CD4-positive, alpha-beta T cell (primary cell): ENCODE measurements at regions not wholly inside any gene's neighbourhood (a gene's known extent, or its start where the extent isn't known, plus 50 kb on each side); places are given as distances from the start of the nearest gene placed in this dataset.

Source experiments
- ATAC-seq: fragments of 200-7000 bp; cut with Tn5 transposase; one replicate; pipeline ENCODE4 v1.10.0; 2022; ENCODE audit warnings: mild to moderate bottlenecking; ENCODE audit not compliant: poor library complexity
- CTCF ChIA-PET: fragments of 350-600 bp; sonication (Branson Sonifier 250); formaldehyde crosslinking; loops from one replicate; lab custom pipeline; 2021; ENCODE audit warnings: antibody characterized with exemption, inconsistent platforms; lab: Charles Lee
- POLR2A ChIA-PET: fragments of 350-600 bp; sonication (Branson Sonifier 250); formaldehyde crosslinking; loops from one replicate; lab custom pipeline; 2021; ENCODE audit warnings: antibody characterized with exemption, inconsistent platforms; lab: Charles Lee
- DNase-seq, 14 experiments: peaks; one replicate each; pipeline ENCODE4 v3.0.0-alpha.2; 2013 to 2020; ENCODE audit warnings: mixed read lengths in 2 of 14
- H3K27ac ChIP-seq, 2 donors: one replicate each; pipeline versions ENCODE4 v1.5.1 to v1.7.0; 2013; ENCODE audit warnings: low read length in 2 of 2, low read depth in 1 of 2, mild to moderate bottlenecking in 1 of 2
- H3K27me3 ChIP-seq, 2 experiments: 1 replicate in 1 of 2; 2 replicates in 1 of 2; pipeline versions ENCODE4 v1.6.1 to v1.7.0; 2013; ENCODE audit warnings: low read length in 2 of 2, control low read depth in 1 of 2, mild to moderate bottlenecking in 1 of 2, moderate library complexity in 1 of 2; ENCODE audit not compliant: insufficient read depth in 2 of 2, control insufficient read depth in 1 of 2
- H3K36me3 ChIP-seq: one replicate; pipeline ENCODE4 v1.6.1; 2013; ENCODE audit warnings: low read length, control low read depth; ENCODE audit not compliant: insufficient read depth
- H3K4me1 ChIP-seq: one replicate; pipeline ENCODE4 v1.6.1; 2013; ENCODE audit warnings: low read length, control low read depth; ENCODE audit not compliant: insufficient read depth
- H3K4me3 ChIP-seq: one replicate; pipeline ENCODE4 v1.5.1; 2013; ENCODE audit warnings: mild to moderate bottlenecking, low read length, moderate library complexity
- H3K9me3 ChIP-seq, 2 experiments: 1 replicate in 1 of 2; 2 replicates in 1 of 2; pipeline versions ENCODE4 v1.6.1 to v1.7.0; 2013; ENCODE audit warnings: low read length in 2 of 2, mild to moderate bottlenecking in 2 of 2, control low read depth in 1 of 2, moderate library complexity in 1 of 2; ENCODE audit not compliant: control insufficient read depth in 1 of 2, insufficient read depth in 1 of 2
- H3K27ac Mint-ChIP-seq: one replicate; pipeline ENCODE4 v1.8.0; 2020; ENCODE audit warnings: mixed read lengths
- H3K27me3 Mint-ChIP-seq: one replicate; pipeline ENCODE4 v1.8.0; 2021; ENCODE audit warnings: mixed read lengths
- H3K36me3 Mint-ChIP-seq: one replicate; pipeline ENCODE4 v1.8.0; 2021; ENCODE audit warnings: low read depth, mixed read lengths
- H3K4me1 Mint-ChIP-seq: one replicate; pipeline ENCODE4 v1.8.0; 2021; ENCODE audit warnings: low read depth, mixed read lengths
- H3K4me3 Mint-ChIP-seq: one replicate; pipeline ENCODE4 v1.8.0; 2020; ENCODE audit warnings: mild to moderate bottlenecking, mixed read lengths
- H3K9me3 Mint-ChIP-seq: one replicate; pipeline ENCODE4 v1.8.0; 2020; ENCODE audit warnings: mixed read lengths
- intact Hi-C, 2 experiments: fragments of 100-400 bp; cut with DNase I in 1 of 2; cut with micrococcal nuclease in 1 of 2; formaldehyde crosslinking; loops; one replicate each; pipeline versions ENCODE4 v1.15.1 to v1.9.0; 2023 to 2025; cut with DNase I, micrococcal nuclease
- TF ChIP-seq, protein P1 (sequence below): fragments of 200-600 bp; IDR thresholded peaks from one replicate; pipeline ENCODE4 v1.8.0; 2022; ENCODE audit warnings: antibody characterized with exemption, mild to moderate bottlenecking

DNA sequence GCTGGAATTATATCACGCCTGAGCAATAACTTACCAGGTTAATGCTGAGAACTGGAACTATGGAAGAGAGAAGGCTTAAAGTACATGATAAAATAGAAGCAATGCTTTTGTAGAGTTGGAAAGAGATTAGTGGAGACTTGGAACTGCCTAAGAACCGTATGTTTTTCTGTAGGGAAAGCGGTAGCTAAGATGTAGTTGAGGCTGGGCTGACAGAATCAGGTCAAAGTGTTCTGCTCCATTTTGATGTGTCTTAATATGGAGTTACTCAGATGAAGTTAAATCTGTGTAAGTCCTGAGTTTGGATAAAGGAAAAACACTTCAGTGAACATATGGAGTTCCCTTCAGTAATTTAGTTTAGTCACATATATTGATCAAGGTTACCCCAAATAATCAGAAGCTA is 860.9 kb upstream of the CXADR start:
- H3K27ac Mint-ChIP-seq = no peak overlapping the region
- H3K27ac ChIP-seq = no peak overlapping the region
- no peak overlapping the region for H3K4me3 ChIP-seq
- TF ChIP-seq, protein P1, sequence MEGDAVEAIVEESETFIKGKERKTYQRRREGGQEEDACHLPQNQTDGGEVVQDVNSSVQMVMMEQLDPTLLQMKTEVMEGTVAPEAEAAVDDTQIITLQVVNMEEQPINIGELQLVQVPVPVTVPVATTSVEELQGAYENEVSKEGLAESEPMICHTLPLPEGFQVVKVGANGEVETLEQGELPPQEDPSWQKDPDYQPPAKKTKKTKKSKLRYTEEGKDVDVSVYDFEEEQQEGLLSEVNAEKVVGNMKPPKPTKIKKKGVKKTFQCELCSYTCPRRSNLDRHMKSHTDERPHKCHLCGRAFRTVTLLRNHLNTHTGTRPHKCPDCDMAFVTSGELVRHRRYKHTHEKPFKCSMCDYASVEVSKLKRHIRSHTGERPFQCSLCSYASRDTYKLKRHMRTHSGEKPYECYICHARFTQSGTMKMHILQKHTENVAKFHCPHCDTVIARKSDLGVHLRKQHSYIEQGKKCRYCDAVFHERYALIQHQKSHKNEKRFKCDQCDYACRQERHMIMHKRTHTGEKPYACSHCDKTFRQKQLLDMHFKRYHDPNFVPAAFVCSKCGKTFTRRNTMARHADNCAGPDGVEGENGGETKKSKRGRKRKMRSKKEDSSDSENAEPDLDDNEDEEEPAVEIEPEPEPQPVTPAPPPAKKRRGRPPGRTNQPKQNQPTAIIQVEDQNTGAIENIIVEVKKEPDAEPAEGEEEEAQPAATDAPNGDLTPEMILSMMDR = no peak
- no peak for DNase-seq
- H3K4me1 ChIP-seq = no peaks in the 10 kb centered on the region
- peaks cover 0 to 5% of the 10 kb centered on the region in 2 experiments for H3K9me3 ChIP-seq
- H3K9me3 Mint-ChIP-seq = peaks cover 7% of the 10 kb centered on the region
- no peak overlapping the region for H3K4me3 Mint-ChIP-seq
- CTCF ChIA-PET = no interaction called here
- no peaks in the 10 kb centered on the region for H3K4me1 Mint-ChIP-seq
- ATAC-seq = no peak
- no peaks in the 10 kb centered on the region for H3K27me3 ChIP-seq
- no peaks in the 10 kb centered on the region for H3K36me3 ChIP-seq
- H3K27me3 Mint-ChIP-seq = no peaks in the 10 kb centered on the region
- POLR2A ChIA-PET = no interaction called here
- H3K36me3 Mint-ChIP-seq = no peaks in the 10 kb centered on the region
- intact Hi-C loops = no loop called here

DNA sequence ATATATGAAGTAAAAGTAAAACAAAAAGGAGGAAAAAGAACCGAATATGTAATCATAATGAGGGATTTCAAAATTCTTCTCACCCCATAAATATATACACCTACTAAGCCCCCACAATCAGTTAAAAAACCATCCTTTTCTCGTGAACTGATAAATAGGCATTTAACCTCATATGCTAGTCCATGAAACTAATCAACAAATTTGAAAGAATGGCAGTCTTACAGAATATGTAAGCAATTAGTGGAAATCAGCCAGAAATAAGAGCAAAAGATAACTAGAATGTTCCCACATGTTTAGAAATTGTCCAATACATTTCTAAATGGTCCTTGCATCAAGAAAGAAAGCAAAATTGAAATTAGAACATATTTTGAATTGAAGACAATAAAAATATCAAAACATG is 849.4 kb upstream of the CXADR start:
- Mint-ChIP-seq H3K27ac (no peak overlapping the region), H3K4me1 (no peaks in the 10 kb centered on the region), H3K9me3 (peaks cover 5% of the 10 kb centered on the region), H3K4me3 (no peak overlapping the region), H3K36me3 (no peaks in the 10 kb centered on the region), H3K27me3 (no peaks in the 10 kb centered on the region)
- no peak overlapping the region for H3K4me3 ChIP-seq
- TF ChIP-seq, protein P1 = no peak
- DNase-seq (no peak), ATAC-seq (no peak)
- ChIA-PET CTCF (no interaction called here), POLR2A (no interaction called here)
- intact Hi-C loops = no loop called here
- H3K4me1 ChIP-seq = no peaks in the 10 kb centered on the region
- no peaks in the 10 kb centered on the region for H3K27me3 ChIP-seq
- H3K27ac ChIP-seq = no peak overlapping the region
- peaks cover 0 to 10% of the 10 kb centered on the region in 2 experiments for H3K9me3 ChIP-seq
- no peaks in the 10 kb centered on the region for H3K36me3 ChIP-seq

DNA sequence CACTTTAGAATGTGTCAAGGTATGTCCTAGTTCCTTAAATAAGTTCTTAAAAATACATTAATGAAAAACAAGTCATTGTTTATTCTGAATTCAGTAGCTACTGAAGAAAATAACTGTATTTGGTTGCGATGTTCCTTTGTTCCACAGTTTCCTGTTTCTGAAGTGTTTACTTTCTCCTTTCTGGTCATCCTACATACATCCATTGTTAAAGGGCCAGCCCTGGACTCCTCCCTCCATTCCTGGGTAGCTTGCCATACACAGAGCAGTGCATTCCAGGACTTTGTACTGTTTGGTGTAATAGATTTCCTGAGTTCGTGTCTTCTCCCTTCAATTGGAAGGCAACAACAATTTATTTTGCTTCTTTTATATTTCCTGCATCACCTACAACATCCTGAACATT is 845.4 kb upstream of the CXADR start:
- H3K4me3 ChIP-seq = no peak overlapping the region
- DNase-seq = no peak
- no peaks in the 10 kb centered on the region for H3K4me1 Mint-ChIP-seq
- peaks cover 8% of the 10 kb centered on the region for H3K9me3 Mint-ChIP-seq
- intact Hi-C loops = no loop called here
- H3K27ac Mint-ChIP-seq = no peak overlapping the region
- TF ChIP-seq, protein P1 = no peak
- H3K27me3 Mint-ChIP-seq = no peaks in the 10 kb centered on the region
- ChIA-PET POLR2A (no interaction called here), CTCF (no interaction called here)
- no peaks in the 10 kb centered on the region for H3K27me3 ChIP-seq
- no peak for ATAC-seq
- H3K4me1 ChIP-seq = no peaks in the 10 kb centered on the region
- H3K4me3 Mint-ChIP-seq = no peak overlapping the region
- no peaks in the 10 kb centered on the region for H3K36me3 ChIP-seq
- H3K9me3 ChIP-seq = peaks cover 0 to 6% of the 10 kb centered on the region in 2 experiments
- H3K27ac ChIP-seq = no peak overlapping the region
- no peaks in the 10 kb centered on the region for H3K36me3 Mint-ChIP-seq
